CD4-positive, alpha-beta T cell treated with Interferon alpha-2 for 1 hour (primary cell): ENCODE measurements at regions not wholly inside any gene's neighbourhood (a gene's known extent, or its start where the extent isn't known, plus 50 kb on each side); places are given as distances from the start of the nearest gene placed in this dataset.

Experiments used
- DNase-seq, 2 donors: peaks; one replicate each; pipeline ENCODE4 v3.0.0-alpha.2; 2020 to 2022

DNA sequence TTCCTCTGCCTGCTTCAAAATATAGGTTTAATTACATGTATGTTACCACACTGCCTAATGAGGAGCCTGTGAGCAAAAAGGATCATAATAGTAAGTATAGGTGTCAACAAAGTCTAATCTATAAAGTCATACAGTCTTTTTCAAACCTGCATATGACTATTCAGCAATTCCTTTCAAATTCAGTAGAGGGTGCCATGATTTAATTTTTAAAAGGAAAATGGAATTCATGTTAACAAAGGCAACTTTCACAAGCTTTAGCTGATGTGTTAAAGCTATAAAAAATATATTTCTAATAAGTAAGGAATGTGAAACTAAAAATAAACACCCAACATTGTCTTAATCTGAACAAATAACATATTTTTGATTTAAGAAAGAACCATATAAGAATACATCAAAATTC, 52.1 kb downstream of the MPP7 start:
- peak in 1 of 2 donors; percentile 51 for DNase-seq

DNA sequence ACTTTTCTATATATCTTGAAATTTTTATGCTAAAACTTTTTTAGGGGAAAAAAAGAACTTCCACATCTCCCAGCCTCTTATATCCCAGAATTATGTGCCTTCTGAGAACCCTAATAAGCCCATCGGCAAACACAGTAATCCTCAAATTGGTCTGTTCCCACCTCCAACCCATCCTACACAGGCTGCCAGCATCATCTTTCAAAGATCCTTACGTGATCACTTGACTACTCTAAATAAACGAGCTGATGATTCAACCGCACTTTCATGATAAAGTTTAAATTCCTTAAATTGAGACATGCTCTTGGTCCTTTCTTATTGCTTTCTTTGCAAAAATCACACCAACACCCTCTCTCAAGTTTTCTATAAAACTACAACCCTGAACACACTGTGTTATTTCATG, 52.5 kb downstream of the MPP7 start:
- no peak for DNase-seq

DNA sequence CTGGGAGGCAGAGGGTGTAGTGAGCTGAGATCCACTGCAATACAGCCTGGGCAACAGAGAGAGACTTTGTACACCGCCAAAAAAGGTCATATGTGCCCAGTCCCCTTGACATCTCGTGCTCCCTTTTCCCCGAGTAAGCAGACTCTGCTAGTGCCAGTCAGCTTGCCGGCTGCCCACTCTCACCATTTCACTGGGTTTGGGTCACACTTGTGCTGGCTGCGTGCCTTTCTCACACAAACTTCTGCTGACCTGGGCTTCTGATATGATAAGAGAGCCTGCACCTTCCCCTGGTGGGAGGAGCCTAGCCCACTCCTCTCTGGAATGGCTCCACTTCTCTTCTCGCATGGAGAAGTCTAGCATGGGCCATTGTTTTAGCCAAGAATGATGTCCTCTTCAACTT, 53.4 kb downstream of the MPP7 start:
- DNase-seq, result no peak

DNA sequence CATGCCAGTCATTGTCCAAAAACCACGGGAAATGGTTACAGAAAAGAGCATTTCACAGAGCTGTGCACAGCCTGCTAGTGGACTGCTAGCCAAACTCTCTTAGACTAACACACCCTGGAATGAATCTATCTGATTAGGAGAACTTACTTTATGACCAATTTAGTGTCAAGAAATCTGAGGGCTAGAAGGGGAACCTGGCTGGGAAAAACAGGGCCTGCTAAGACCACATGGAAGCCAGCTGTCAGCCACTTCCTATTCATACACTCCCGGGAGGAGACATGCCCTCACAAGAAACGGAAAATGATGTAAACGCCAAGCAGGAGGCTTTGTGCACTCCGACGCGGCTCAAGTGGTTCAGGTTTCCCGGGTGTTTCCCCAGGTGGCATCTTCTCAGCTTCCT, 54.8 kb downstream of the MPP7 start:
- peak in 1 of 2 donors; percentile 15 for DNase-seq

DNA sequence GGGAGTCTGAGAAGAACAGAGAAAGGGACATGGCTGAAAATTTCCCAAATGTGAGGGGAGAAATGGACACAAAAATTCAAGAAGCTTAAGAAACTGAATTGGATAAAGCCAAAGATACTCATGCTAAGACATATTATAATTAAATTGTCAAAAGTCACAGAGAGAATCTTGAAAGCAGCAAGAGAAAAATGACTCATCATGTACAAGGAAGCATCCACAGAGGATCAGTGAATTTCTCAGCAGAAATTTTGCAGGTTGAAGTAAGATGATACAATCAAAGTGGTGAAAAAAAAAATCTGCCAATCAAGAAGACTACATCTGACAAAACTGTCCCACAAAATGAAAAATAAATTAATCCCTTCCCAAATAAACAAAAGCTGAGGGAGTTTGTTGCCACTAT, 56.8 kb downstream of the MPP7 start:
- DNase-seq, result no peak

DNA sequence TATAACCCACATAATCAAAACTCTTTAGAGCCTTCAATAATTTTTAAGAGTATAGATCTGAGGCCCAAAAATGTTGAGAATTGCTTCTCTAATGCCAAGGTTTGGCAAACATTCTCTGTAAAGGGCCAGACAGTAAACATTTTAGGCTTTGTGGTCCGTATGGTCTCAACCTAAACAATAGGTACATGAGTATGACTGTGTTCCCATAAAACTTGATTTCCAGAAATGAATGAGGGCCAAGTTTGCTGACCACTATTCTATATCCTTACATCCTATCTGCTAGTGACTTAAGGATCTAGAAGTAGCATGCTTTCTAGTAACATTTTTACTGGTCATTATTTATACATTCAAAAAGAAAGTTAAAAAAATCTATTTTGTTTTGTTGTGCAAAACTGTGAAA, 58.9 kb downstream of the MPP7 start:
- no peak for DNase-seq

DNA sequence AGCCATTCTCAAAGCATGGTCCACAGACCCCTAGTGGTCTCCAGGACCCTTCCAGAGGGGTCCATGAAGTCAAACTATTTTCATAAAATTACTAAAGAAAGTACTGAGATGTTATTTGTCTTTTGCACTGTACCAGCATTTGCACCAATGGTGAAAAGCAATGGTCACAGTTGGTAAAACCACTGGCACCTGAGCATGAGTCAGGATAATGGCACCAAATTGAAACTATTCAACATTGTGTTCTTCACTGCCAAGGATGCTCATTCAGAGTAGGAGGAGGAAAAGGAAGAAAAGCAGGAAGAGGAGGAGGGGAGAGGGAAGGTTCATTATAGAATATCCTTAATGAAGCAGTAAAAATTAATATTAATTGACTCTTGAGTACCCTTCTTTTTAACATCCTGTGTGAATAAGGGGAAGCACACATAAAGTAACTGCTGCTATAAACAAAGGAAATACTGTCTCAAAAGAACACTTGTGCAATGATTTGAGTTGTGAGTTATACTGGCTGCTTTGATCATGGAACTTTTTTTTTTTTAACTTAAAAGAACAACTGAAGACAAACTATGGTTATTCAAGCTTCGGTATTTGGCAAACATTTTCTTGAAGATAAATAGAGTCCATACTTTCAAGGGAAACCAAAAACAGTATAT, 60.2 kb downstream of the MPP7 start:
- DNase-seq, result no peak

DNA sequence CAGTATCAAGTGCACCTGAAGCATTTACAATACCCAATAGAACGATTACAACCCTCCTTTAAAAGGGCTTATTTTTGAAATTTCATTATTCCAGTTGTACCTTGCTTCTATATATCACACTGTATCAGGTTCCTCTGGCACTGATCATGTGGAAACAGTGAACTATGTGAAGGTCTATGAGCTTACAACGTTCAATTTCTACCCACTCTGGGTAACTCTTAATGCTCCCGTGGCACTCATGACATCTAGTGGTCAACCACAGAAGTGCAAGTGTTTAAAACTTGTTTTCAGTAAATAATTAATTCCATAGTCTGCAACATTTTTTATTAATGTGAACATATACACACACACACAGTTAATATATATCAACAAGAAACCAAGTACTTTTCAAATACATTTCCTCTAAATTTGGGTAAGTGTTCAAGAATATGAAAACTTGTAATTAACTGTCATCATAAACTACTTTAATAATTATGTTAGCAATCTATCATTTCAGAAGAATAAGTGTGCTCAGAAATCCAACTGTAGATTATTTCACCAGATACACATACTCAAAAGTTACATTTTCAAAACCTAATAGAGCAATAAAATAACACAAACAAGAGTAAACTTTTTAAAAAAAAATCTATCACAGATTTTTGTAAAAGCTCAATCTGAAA, 61.0 kb downstream of the MPP7 start:
- peak; percentile 6 to 63 for DNase-seq

DNA sequence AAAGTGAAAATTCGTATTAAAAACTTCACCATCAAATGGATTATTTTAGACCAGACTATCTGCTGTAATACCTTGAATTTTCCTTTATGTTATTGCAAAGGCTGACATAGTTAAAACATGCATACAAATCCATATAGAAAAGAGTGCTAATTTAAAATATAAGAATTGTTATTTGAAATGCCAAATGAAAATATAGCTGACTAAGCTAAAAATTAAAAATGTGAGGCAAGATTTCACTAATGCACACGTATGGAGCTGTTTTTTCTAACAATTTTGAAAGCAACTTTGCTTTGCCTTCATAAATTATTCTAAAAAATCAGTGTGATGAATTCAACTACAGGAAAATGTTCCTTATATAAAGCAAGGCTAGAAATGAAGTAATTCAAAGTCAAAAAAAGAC, 62.5 kb downstream of the MPP7 start:
- DNase-seq, result no peak

DNA sequence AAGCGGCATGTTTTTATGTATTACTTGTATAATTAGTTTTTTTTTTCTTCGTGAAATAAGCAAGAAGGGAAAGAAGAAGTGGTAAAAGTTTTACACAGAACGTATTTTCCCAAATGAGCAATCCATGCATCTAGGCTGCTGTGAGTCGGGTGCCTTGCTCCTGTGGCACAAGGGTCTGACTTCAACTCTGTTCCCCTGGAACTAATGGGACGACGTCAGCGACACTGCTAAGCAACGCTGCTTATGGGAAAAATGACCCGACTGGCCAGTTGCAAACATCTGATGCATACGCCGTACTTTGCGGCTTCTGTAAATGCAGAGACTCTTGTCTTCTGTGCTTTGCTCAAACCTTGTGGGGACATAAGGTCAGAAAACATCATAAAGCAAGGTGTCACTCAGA, 66.3 kb downstream of the MPP7 start:
- no peak for DNase-seq

DNA sequence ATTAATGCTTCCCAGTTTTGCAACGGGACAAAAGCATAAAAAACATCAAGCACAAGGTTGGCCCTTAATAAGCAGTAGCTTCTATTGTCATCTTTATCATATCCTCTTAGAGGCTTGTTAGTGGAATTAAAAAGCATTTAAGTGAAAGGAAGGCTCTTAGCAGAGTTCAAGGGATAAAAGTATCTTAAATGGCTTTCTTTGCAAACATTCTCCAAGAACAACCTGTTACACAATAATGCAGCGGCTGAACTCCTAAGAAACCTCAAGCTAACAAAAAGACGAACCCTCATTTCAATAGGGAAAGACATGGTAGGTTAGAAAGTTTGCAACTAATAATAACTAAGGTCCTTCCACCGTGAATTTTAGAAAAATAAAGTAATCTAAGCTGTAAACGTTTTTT, 82.1 kb downstream of the MPP7 start:
- DNase-seq, result no peak

DNA sequence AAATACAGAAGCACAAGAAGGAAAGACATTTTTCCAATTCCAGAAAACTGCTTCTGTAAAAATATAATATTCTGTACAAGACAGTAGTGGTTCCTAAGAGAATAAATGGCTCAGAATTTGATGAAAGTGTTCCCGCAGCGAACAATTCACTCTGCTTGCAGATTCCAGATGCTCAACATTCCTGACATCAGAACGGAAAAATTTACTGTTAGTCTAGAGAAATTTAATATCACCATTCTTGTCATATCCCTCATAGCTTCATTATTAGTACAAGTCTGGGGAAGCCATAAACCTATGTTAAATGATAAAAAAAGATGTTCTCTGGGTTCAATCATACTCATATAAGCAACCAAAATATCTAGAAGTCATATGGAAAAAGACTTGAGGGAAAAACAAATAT, 83.6 kb downstream of the MPP7 start:
- DNase-seq, result no peak

DNA sequence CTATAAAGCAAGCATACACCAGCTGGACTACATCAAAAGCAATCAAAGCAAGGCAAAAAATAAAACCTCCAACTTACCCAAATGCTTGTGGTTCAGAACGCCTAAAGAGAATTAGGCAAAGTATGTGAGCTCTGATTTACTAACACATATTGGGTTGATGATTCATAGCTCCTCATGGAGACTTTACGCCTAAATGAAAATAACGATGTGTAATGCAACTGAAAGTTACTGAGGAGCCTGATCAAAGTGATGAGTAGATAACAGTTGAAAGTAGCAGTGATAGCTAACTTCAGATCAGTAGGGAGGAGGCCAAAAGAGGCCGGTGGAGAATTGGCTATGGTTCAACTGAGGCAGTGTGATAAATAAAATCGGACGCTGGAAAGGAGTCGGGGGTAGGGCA, 85.0 kb downstream of the MPP7 start:
- DNase-seq, result no peak

DNA sequence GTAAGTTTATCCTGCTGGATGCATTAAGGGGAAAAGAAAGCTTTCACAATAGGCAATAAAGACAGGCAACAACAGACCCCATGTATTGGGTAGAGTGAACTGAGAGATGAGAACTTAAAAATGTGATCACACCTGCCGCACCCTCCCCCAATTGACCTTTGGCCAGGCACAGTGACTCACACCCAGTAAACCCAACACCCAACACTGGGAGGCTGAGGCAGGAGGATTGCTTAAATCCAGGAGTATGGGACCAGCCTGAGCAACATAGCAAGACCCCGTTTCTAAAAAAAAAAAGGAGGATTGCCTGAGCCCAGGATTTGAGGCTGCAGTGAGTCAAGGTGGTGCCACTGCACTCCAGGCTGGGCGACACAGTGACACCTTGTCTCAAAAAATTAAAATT, 86.9 kb downstream of the MPP7 start:
- no peak for DNase-seq

DNA sequence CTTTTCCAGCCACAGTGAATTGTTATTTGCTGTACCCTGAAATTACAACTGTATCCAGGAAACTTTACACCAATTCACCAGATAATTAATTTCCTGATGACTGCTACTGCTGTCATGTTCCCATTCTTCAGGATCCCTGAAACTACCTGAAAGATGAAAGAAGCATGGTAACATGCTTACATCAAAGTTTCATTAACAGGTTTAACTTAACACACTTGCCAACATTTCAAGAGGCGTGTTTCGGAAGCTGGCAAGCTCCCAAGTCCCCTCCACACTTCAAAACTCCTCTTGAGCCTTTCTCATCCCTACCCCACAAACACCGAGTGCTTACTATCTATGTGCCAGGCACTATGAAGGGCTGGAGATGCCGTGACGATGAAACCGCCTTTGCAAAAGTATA, 88.6 kb downstream of the MPP7 start:
- no peak for DNase-seq

DNA sequence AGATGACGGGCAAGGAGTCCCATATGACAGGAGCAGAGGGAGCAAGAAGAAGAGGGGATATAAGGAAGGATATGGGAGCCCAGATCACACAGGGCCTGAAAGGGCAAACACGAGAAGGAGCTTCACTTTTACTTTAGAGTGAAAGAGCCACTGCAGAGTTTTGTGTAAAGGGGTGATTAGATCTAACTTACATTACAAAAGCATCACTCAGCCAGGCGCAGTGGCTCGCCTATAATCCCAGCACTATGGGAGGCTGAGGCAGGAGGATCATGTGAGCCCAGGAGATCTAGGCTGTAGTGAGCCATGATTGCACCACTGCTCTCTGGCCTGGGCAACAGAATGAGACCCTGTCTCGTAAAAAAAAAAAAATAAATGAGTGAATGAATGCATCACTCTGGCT, 91.1 kb downstream of the MPP7 start:
- no peak for DNase-seq

DNA sequence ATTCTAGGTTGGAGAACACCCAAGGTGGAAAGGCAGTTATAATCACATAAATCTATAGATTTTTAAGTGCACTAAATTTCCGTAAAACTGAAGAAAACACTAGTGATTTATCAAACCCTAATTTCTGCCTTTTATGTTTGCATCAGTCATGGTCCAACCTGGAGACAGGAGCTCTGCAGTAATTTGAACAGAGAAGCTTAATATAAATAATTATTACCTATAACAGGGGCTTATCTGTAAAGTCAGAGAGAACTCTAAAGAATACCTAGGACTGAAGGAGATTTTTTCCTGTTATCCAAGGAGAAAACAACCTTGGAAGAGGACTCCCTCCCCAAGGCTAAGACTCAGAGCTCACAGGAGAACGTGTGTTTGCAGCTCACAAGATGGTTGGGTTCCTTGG, 95.1 kb downstream of the MPP7 start:
- DNase-seq, result no peak

DNA sequence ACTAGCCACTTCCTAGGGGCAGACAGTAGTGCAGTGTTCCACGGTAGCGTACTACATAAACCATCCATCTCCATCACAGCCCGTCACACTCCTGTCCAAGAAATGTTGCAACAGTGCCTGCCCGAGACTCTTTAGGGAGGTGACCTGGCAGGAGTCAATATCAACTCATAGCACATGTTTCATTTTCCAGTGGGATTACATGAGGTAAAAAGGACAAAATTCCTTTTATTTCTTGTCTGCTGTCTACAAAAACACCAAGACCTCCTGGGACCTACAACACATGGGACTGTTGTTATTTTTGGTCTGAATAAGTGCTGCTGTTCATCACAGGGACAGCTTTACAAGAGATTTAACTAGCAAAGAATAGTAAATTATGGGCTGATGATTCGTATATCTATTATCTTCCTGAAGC, 99.9 kb downstream of the MPP7 start:
- DNase-seq, result no peak

DNA sequence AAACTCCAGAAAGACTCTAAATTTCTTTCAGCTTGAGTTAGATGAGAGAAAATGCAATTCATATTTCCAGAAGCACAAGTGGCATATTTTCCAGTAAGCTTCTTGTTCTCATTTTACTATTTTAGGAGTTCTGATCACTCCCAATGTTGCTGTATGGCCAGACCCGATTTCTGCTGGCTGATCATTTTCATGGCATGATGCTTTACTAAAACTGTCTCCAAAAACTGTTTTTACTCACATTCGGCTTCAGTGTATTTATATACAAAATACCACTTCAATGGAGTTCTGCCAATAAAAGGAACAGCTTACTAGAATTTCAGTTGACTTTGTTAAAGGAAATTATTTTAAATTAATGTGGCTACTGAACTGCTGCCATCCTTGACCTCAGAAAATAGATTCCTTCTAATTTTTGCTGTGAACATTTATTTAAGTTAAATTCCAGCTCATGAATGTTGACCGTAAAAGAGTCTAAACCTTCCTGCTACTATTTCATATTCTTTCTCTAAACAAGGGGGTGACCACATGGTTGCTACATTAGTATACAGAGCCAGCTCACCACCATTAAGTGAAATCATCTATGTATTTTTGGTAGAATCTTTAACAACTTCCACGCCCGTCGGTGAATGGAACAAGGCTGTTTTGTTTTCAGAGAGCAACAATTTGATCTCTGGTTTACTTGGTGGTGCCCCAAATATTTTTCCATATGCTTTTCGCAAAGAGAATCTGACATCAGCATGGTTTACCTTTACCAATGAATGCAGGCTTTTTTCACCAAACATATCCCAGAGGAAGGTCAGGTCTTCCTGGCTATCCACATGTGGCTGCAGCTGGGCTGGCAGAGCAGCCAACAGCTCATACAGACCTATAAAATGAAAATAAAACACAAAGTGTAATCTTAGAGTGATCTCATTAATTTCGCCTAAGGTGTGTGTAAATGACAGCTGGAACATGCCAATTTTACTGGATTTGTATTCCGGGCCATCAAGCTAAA, 101.2 kb downstream of the MPP7 start:
- DNase-seq, result no peak

DNA sequence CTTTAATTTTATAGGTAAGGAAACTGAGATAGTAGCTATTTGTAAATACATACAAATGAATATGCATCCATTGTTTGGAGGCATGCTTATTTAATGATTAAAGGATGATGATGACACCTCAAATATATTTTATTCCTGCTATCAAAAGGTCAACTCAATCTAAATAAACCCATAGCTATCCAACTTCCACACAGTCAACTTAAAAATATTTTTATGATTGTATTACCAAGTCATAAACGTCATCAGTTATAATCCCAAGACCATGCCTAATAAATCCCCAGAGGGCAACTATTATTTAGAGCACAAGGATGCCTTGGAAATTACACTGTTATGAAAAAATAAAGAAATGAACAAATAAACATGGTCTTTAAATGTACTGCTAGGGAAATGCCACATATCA, 102.1 kb downstream of the MPP7 start:
- no peak for DNase-seq

DNA sequence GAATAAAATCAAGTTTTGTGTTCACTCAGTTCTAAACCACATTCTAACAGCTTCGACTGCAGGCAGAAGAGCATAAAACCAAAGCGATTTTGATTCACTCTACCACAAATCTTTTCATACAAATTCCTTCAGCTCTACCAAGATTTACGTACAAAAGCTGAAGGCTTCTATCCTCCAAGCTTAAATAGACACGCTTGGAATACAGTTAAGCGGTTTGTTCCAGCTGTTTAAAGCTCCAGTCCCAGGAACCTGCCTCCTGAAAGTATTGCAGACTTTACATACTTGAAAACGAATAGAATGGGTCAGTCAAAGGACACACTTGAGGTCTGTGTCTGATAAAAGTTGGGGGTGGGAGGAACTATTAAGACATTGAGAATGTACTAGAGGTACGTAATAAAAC, 102.9 kb downstream of the MPP7 start:
- DNase-seq, result no peak

DNA sequence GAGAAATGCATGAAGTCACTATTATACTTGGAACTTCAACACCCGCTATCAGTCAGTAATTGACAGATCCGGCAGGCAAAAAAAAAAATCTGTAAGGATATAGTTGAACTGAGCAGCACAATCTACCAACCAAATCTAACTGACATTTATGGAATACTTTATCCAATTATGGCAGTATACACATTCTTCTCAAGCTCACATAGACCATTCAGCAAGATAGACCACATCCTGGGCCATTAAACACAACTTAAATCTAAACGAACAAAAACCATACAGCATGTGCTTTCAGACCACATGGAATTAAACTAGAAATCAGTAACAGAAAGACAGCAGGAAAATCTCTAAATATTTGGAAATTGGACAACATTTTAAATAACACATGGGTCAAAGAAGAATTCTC, 112.7 kb downstream of the MPP7 start:
- DNase-seq, result no peak

DNA sequence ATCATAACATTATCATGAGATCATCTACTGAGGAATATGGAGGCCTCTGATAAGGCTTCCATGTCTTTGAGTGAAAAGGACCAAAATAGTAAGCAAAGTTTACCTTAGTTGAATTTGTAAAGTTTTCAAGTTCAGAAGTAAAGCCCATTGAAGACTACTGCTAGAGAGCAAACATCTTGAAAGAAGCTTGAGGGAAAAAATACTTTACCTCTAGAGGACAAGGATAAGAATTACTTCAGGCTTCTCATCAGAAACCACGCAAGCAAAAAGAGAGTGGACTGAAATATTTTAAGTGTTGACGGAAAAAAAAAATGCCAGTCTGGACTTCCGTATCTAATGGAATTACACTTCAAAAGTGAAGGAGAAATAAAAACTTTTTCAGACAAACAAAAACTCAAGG, 114.3 kb downstream of the MPP7 start:
- no peak for DNase-seq
